Karpas-422 (cell line): ENCODE measurements at regions not wholly inside any gene's neighbourhood (a gene's known extent, or its start where the extent isn't known, plus 50 kb on each side); places are given as distances from the start of the nearest gene placed in this dataset.

Experiments
- DNase-seq: peaks from one replicate; pipeline ENCODE4 v3.0.0-alpha.2; 2015
- H2AFZ ChIP-seq: fragments of 200-600 bp; sonication (generic); 2 replicates; pipeline ENCODE4 v1.6.1; 2014; ENCODE audit warnings: antibody characterized with exemption, low read length, mixed read lengths
- H3K27ac ChIP-seq: fragments of 200-600 bp; sonication (generic); 2 replicates; pipeline ENCODE4 v1.5.1; 2014; ENCODE audit warnings: mild to moderate bottlenecking, low read length, moderate library complexity
- H3K27me3 ChIP-seq: fragments of 200-600 bp; sonication (generic); 2 replicates; pipeline ENCODE4 v1.6.1; 2014; ENCODE audit warnings: low read length, mixed read lengths
- H3K36me3 ChIP-seq: fragments of 200-600 bp; sonication (generic); 2 replicates; pipeline ENCODE4 v1.6.1; 2014; ENCODE audit warnings: low read length, mixed read lengths; ENCODE audit not compliant: insufficient read depth
- H3K4me1 ChIP-seq: fragments of 200-600 bp; sonication (generic); 2 replicates; pipeline ENCODE4 v1.6.1; 2014; ENCODE audit warnings: mild to moderate bottlenecking, low read length, mixed read lengths
- H3K4me2 ChIP-seq: fragments of 200-600 bp; sonication (generic); 2 replicates; pipeline ENCODE4 v1.6.1; 2014; ENCODE audit warnings: low read length, low read depth, mild to moderate bottlenecking; ENCODE audit not compliant: poor library complexity, severe bottlenecking
- H3K4me3 ChIP-seq: fragments of 200-600 bp; sonication (generic); 2 replicates; pipeline ENCODE4 v1.5.1; 2014; ENCODE audit warnings: mild to moderate bottlenecking, antibody characterized with exemption, low read length, mixed read lengths
- H3K79me2 ChIP-seq: fragments of 200-600 bp; sonication (generic); 2 replicates; pipeline ENCODE4 v1.6.1; 2014; ENCODE audit warnings: mild to moderate bottlenecking, low read length, mixed read lengths
- H3K9ac ChIP-seq: fragments of 200-600 bp; sonication (generic); 2 replicates; pipeline ENCODE4 v1.6.0; 2014; ENCODE audit warnings: low read length
- H3K9me2 ChIP-seq: fragments of 200-600 bp; sonication (generic), shearing (Covaris generic); replicated peaks from 2 replicates; pipeline ENCODE4 v1.6.0; 2014; ENCODE audit warnings: mild to moderate bottlenecking, low read length, moderate library complexity; ENCODE audit not compliant: insufficient read depth
- H3K9me3 ChIP-seq: fragments of 300-700, 200-600 bp; sonication (generic); 2 replicates; pipeline ENCODE4 v1.6.1; 2014; ENCODE audit warnings: low read length, mixed read lengths
- H4K20me1 ChIP-seq: fragments of 200-600 bp; sonication (generic); 2 replicates; pipeline ENCODE4 v1.6.1; 2014; ENCODE audit warnings: mild to moderate bottlenecking, antibody characterized with exemption, low read length, low read depth; ENCODE audit not compliant: insufficient read depth

- Histone ChIP-seq H4K20me1 (no peaks in the 10 kb centered on the region), H3K27ac (no peak overlapping the region), H3K79me2 (no peaks in the 10 kb centered on the region), H3K27me3 (no peaks in the 10 kb centered on the region), H3K9ac (no peak overlapping the region), H3K4me2 (no peak overlapping the region), H2AFZ (no peak overlapping the region), H3K9me3 (peaks cover 29% of the 10 kb centered on the region), H3K4me1 (no peaks in the 10 kb centered on the region), H3K9me2 (no peaks in the 10 kb centered on the region), H3K4me3 (no peak overlapping the region), H3K36me3 (no peaks in the 10 kb centered on the region)
- DNase-seq, result no peak
Measured at GRCh38 chr6:93104195-93104817, 315.1 kb downstream of the EPHA7 start.

- Histone ChIP-seq H4K20me1 (no peaks in the 10 kb centered on the region), H3K79me2 (no peaks in the 10 kb centered on the region), H3K9me3 (peaks cover 10% of the 10 kb centered on the region; the same call in 1 of the 2 replicates), H3K27me3 (no peaks in the 10 kb centered on the region), H3K4me1 (no peaks in the 10 kb centered on the region), H3K4me2 (no peak overlapping the region), H2AFZ (no peak overlapping the region), H3K36me3 (no peaks in the 10 kb centered on the region), H3K9me2 (no peaks in the 10 kb centered on the region), H3K4me3 (no peak overlapping the region), H3K9ac (no peak overlapping the region), H3K27ac (no peak overlapping the region)
- DNase-seq, result no peak
Measured at GRCh38 chr6:93088621-93089501, 330.5 kb downstream of the EPHA7 start.

- H3K4me1 ChIP-seq, result no peaks in the 10 kb centered on the region
- H3K27ac ChIP-seq, result no peak overlapping the region
- no peak overlapping the region for H3K9ac ChIP-seq
- H2AFZ ChIP-seq, result no peak overlapping the region
- H3K9me3 ChIP-seq, result peaks cover 10% of the 10 kb centered on the region; the same call in 1 of the 2 replicates
- no peaks in the 10 kb centered on the region for H3K79me2 ChIP-seq
- H3K4me3 ChIP-seq, result no peak overlapping the region
- no peaks in the 10 kb centered on the region for H3K36me3 ChIP-seq
- no peaks in the 10 kb centered on the region for H4K20me1 ChIP-seq
- H3K4me2 ChIP-seq, result no peak overlapping the region
- DNase-seq, result no peak
- no peaks in the 10 kb centered on the region for H3K9me2 ChIP-seq
- H3K27me3 ChIP-seq, result no peaks in the 10 kb centered on the region
Measured at GRCh38 chr6:93087606-93088005, 331.8 kb downstream of the EPHA7 start.

GRCh38 chr6:93086351-93086750 is 333.0 kb downstream of the EPHA7 start:
- H3K27me3 ChIP-seq, result no peaks in the 10 kb centered on the region
- no peak for DNase-seq
- no peak overlapping the region for H3K27ac ChIP-seq
- H3K4me1 ChIP-seq, result no peaks in the 10 kb centered on the region
- no peaks in the 10 kb centered on the region for H3K36me3 ChIP-seq
- no peak overlapping the region for H3K4me3 ChIP-seq
- peaks cover 15% of the 10 kb centered on the region; the same call in 1 of the 2 replicates for H3K9me3 ChIP-seq
- H3K9ac ChIP-seq, result no peak overlapping the region
- no peak overlapping the region for H2AFZ ChIP-seq
- no peak overlapping the region for H3K4me2 ChIP-seq
- no peaks in the 10 kb centered on the region for H3K9me2 ChIP-seq
- H3K79me2 ChIP-seq, result no peaks in the 10 kb centered on the region
- no peaks in the 10 kb centered on the region for H4K20me1 ChIP-seq

- no peaks in the 10 kb centered on the region for H3K79me2 ChIP-seq
- no peaks in the 10 kb centered on the region for H3K9me2 ChIP-seq
- H3K9ac ChIP-seq, result no peak overlapping the region
- H3K9me3 ChIP-seq, result peaks cover 21% of the 10 kb centered on the region; the same call in 1 of the 2 replicates
- H2AFZ ChIP-seq, result no peak overlapping the region
- no peaks in the 10 kb centered on the region for H3K36me3 ChIP-seq
- H3K4me3 ChIP-seq, result no peak overlapping the region
- no peaks in the 10 kb centered on the region for H4K20me1 ChIP-seq
- DNase-seq, result no peak
- no peak overlapping the region for H3K27ac ChIP-seq
- no peak overlapping the region for H3K4me2 ChIP-seq
- H3K27me3 ChIP-seq, result no peaks in the 10 kb centered on the region
- H3K4me1 ChIP-seq, result no peaks in the 10 kb centered on the region
Measured at GRCh38 chr6:93083337-93084230, 335.8 kb downstream of the EPHA7 start.

- Histone ChIP-seq H3K9ac (no peak overlapping the region), H3K36me3 (no peaks in the 10 kb centered on the region), H2AFZ (no peak overlapping the region), H4K20me1 (no peaks in the 10 kb centered on the region), H3K27ac (no peak overlapping the region), H3K9me2 (no peaks in the 10 kb centered on the region), H3K79me2 (no peaks in the 10 kb centered on the region), H3K4me2 (no peak overlapping the region), H3K9me3 (peaks cover 18% of the 10 kb centered on the region), H3K4me3 (no peak overlapping the region), H3K27me3 (no peaks in the 10 kb centered on the region), H3K4me1 (no peaks in the 10 kb centered on the region)
- DNase-seq, result no peak
Measured at GRCh38 chr6:93081901-93082300, 337.5 kb downstream of the EPHA7 start.

- H3K4me3 ChIP-seq, result no peak overlapping the region
- H3K27ac ChIP-seq, result no peak overlapping the region
- H3K4me1 ChIP-seq, result no peaks in the 10 kb centered on the region
- no peaks in the 10 kb centered on the region for H3K9me2 ChIP-seq
- peaks cover 17% of the 10 kb centered on the region for H3K9me3 ChIP-seq
- H3K79me2 ChIP-seq, result no peaks in the 10 kb centered on the region
- H2AFZ ChIP-seq, result no peak overlapping the region
- H3K36me3 ChIP-seq, result no peaks in the 10 kb centered on the region
- no peaks in the 10 kb centered on the region for H3K27me3 ChIP-seq
- no peak for DNase-seq
- no peak overlapping the region for H3K4me2 ChIP-seq
- no peaks in the 10 kb centered on the region for H4K20me1 ChIP-seq
- H3K9ac ChIP-seq, result no peak overlapping the region
Measured at GRCh38 chr6:93079061-93079460, 340.3 kb downstream of the EPHA7 start.

- H3K79me2 ChIP-seq, result no peaks in the 10 kb centered on the region
- no peak overlapping the region for H3K27ac ChIP-seq
- no peak overlapping the region for H3K4me3 ChIP-seq
- no peaks in the 10 kb centered on the region for H3K36me3 ChIP-seq
- DNase-seq, result no peak
- no peaks in the 10 kb centered on the region for H3K27me3 ChIP-seq
- H3K9ac ChIP-seq, result no peak overlapping the region
- H4K20me1 ChIP-seq, result no peaks in the 10 kb centered on the region
- no peaks in the 10 kb centered on the region for H3K4me1 ChIP-seq
- no peak overlapping the region for H3K4me2 ChIP-seq
- no peaks in the 10 kb centered on the region for H3K9me2 ChIP-seq
- H3K9me3 ChIP-seq, result peaks cover 6% of the 10 kb centered on the region
- H2AFZ ChIP-seq, result no peak overlapping the region
Measured at GRCh38 chr6:93073811-93074210, 345.5 kb downstream of the EPHA7 start.
